Tibial nerve (tissue), 4 donors: ENCODE measurements at regions not wholly inside any gene's neighbourhood (a gene's known extent, or its start where the extent isn't known, plus 50 kb on each side); places are given as distances from the start of the nearest gene placed in this dataset.

Experiments used
- DNase-seq, 2 donors: peaks; one replicate each; pipeline ENCODE4 v3.0.0-alpha.2; 2019; ENCODE audit warnings: low spot score in 2 of 2
- H3K27ac ChIP-seq, 4 donors: fragments of 200-600 bp; sonication (generic) in 3 of 4; one replicate each; pipeline ENCODE4 v1.5.1; 2017 to 2019; ENCODE audit warnings: mild to moderate bottlenecking in 1 of 4
- H3K27me3 ChIP-seq, 2 donors: fragments of 200-600 bp; sonication (generic) in 1 of 2; one replicate each; pipeline versions ENCODE4 v1.5.1 to v1.6.0; 2017 to 2019
- H3K36me3 ChIP-seq, 3 donors: fragments of 200-600 bp; sonication (generic); one replicate each; pipeline ENCODE4 v1.5.1; 2018 to 2019
- H3K4me1 ChIP-seq, 4 donors: fragments of 200-600 bp; sonication (generic) in 3 of 4; one replicate each; pipeline ENCODE4 v1.5.1; 2017 to 2019
- H3K4me3 ChIP-seq, 4 donors: fragments of 200-600 bp; sonication (generic) in 3 of 4; one replicate each; pipeline ENCODE4 v1.5.1; 2017 to 2019; ENCODE audit warnings: mild to moderate bottlenecking in 1 of 4, moderate library complexity in 1 of 4
- H3K9me3 ChIP-seq, 4 donors: fragments of 200-600 bp; sonication (generic) in 3 of 4; one replicate each; pipeline ENCODE4 v1.5.1; 2017 to 2019
- EP300 ChIP-seq, 2 donors: sonication (generic); formaldehyde crosslinking; IDR thresholded peaks; one replicate each; pipeline ENCODE4 v1.6.1; 2017; ENCODE audit warnings: antibody characterized with exemption in 2 of 2, mild to moderate bottlenecking in 1 of 2
- POLR2A ChIP-seq, 2 donors: fragments of 450-650 bp; IDR thresholded peaks; one replicate each; pipeline ENCODE4 v1.6.1; 2017; ENCODE audit warnings: antibody characterized with exemption in 2 of 2, mild to moderate bottlenecking in 2 of 2, moderate library complexity in 2 of 2
- WGBS, 2 donors: methylation state at CpG; one replicate each; pipeline ENCODE4 v1.1.5; 2018; 5-methylcytosine and 5-hydroxymethylcytosine counted together
- TF ChIP-seq, protein P1 (sequence below), 5 experiments: fragments of 200-600 bp in 3 of 5; fragments of 450-650 bp in 2 of 5; sonication (generic) in 3 of 5; IDR thresholded peaks; one replicate each; pipeline ENCODE4 v1.5.1; 2016 to 2019; ENCODE audit warnings: antibody characterized with exemption in 5 of 5, mild to moderate bottlenecking in 3 of 5, moderate library complexity in 2 of 5

- H3K36me3 ChIP-seq, result no peaks in the 10 kb centered on the region
- H3K27me3 ChIP-seq, result no peaks in the 10 kb centered on the region
- H3K4me3 ChIP-seq, result no peak overlapping the region
- TF ChIP-seq, protein P1, sequence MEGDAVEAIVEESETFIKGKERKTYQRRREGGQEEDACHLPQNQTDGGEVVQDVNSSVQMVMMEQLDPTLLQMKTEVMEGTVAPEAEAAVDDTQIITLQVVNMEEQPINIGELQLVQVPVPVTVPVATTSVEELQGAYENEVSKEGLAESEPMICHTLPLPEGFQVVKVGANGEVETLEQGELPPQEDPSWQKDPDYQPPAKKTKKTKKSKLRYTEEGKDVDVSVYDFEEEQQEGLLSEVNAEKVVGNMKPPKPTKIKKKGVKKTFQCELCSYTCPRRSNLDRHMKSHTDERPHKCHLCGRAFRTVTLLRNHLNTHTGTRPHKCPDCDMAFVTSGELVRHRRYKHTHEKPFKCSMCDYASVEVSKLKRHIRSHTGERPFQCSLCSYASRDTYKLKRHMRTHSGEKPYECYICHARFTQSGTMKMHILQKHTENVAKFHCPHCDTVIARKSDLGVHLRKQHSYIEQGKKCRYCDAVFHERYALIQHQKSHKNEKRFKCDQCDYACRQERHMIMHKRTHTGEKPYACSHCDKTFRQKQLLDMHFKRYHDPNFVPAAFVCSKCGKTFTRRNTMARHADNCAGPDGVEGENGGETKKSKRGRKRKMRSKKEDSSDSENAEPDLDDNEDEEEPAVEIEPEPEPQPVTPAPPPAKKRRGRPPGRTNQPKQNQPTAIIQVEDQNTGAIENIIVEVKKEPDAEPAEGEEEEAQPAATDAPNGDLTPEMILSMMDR (IDR thresholded peaks at IDR 0.05), result no peak
- TF ChIP-seq EP300 (IDR thresholded peaks at IDR 0.05) (no peak), POLR2A (IDR thresholded peaks at IDR 0.05) (no peak)
- H3K4me1 ChIP-seq, result no peaks in the 10 kb centered on the region
- 78 to 87% methylated on average over 1 of the region's 1 CpG for WGBS, 2 donors
- no peak for DNase-seq
- no peak overlapping the region for H3K27ac ChIP-seq
- H3K9me3 ChIP-seq, result peaks cover 0 to 6% (median 0%) of the 10 kb centered on the region in 4 donors
These were observed 1095.1 kb downstream of the IGSF11 start for GRCh38 chr3:117939425-117940027.

GRCh38 chr3:117941015-117941414, 1093.6 kb downstream of the IGSF11 start:
- Histone ChIP-seq H3K27ac (no peak overlapping the region), H3K27me3 (no peaks in the 10 kb centered on the region), H3K4me1 (no peaks in the 10 kb centered on the region), H3K4me3 (no peak overlapping the region), H3K36me3 (no peaks in the 10 kb centered on the region), H3K9me3 (peaks cover 0 to 6% (median 0%) of the 10 kb centered on the region in 4 donors)
- no peak for DNase-seq
- TF ChIP-seq, protein P1 (IDR thresholded peaks at IDR 0.05), result no peak
- no peak for TF ChIP-seq POLR2A (IDR thresholded peaks at IDR 0.05)
- no peak for TF ChIP-seq EP300 (IDR thresholded peaks at IDR 0.05)

GRCh38 chr3:117941756-117942155, 1092.9 kb downstream of the IGSF11 start:
- 82 to 91% methylated on average over 4 of the region's 4 CpGs for WGBS, 2 donors
- Histone ChIP-seq H3K4me3 (no peak overlapping the region), H3K27ac (no peak overlapping the region), H3K27me3 (no peaks in the 10 kb centered on the region), H3K9me3 (peaks cover 0 to 6% (median 0%) of the 10 kb centered on the region in 4 donors), H3K4me1 (no peaks in the 10 kb centered on the region), H3K36me3 (no peaks in the 10 kb centered on the region)
- TF ChIP-seq, protein P1 (IDR thresholded peaks at IDR 0.05), result no peak
- TF ChIP-seq POLR2A (IDR thresholded peaks at IDR 0.05), result no peak
- no peak for DNase-seq

DNA sequence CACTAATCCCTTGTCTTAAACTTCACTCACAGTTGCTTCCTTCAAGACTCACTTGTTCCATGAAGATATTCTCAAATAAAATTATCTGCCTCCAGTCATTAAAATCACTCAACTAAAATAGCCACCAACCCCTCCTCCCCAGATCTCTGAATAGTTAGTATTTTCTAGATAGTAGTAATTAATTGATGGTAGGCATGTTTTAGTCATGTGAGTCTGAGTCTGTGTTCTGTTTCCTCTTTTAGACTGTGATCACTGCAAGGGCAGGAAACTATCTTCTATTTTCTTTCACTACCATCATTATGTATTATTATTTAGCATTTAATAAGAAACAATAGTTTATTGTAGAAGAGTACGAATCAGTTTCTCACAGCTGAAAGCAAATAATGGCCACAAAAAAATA, 1080.5 kb downstream of the IGSF11 start:
- Histone ChIP-seq H3K27ac (no peak overlapping the region), H3K4me1 (no peaks in the 10 kb centered on the region), H3K4me3 (no peak overlapping the region), H3K27me3 (no peaks in the 10 kb centered on the region), H3K9me3 (no peaks in the 10 kb centered on the region), H3K36me3 (no peaks in the 10 kb centered on the region)
- 44 to 51% methylated on average over 1 of the region's 1 CpG for WGBS, 2 donors
- DNase-seq, result no peak
- no peak for TF ChIP-seq EP300 (IDR thresholded peaks at IDR 0.05)
- TF ChIP-seq, protein P1 (IDR thresholded peaks at IDR 0.05), result no peak

- H3K27ac ChIP-seq, result no peak overlapping the region
- H3K4me3 ChIP-seq, result no peak overlapping the region
- no peaks in the 10 kb centered on the region for H3K36me3 ChIP-seq
- DNase-seq, result no peak
- H3K4me1 ChIP-seq, result no peaks in the 10 kb centered on the region
- TF ChIP-seq POLR2A (IDR thresholded peaks at IDR 0.05), result no peak
- TF ChIP-seq EP300 (IDR thresholded peaks at IDR 0.05), result no peak
- TF ChIP-seq, protein P1 (IDR thresholded peaks at IDR 0.05), result no peak
- H3K9me3 ChIP-seq, result no peaks in the 10 kb centered on the region
- no peaks in the 10 kb centered on the region for H3K27me3 ChIP-seq
These were observed 1079.5 kb downstream of the IGSF11 start for GRCh38 chr3:117955196-117955595.
